ENCODE measurements at regions not wholly inside any gene's neighbourhood (a gene's known extent, or its start where the extent isn't known, plus 50 kb on each side); places are given as distances from the start of the nearest gene placed in this dataset.

GRCh38 chr4:13938299-13938698, 310.8 kb upstream of the BOD1L1 start:
- DNase-seq: no peak
- Histone ChIP-seq H3K4me3 (no peak overlapping the region), H3K4me1 (no peaks in the 10 kb centered on the region), H3K27ac (no peak overlapping the region), H3K36me3 (no peaks in the 10 kb centered on the region), H3K27me3 (no peaks in the 10 kb centered on the region), H3K9me3 (no peaks in the 10 kb centered on the region)
- ATAC-seq: no peak
- intact Hi-C loops (cut with DNase I; ENCODE audit: low total_unique reads): no loop called here
- in situ Hi-C loops (cut with MboI; ENCODE audit: low sequenced_read_pairs in 4 of 4): no loop called here
- TF ChIP-seq CTCF (IDR thresholded peaks at IDR 0.05 in 4 of 5, conservative IDR thresholded peaks at IDR 0.05 in 1 of 5) (no peak), POLR2A (IDR thresholded peaks at IDR 0.05) (no peak)

- intact Hi-C loops (cut with DNase I; ENCODE audit: low total_unique reads): no loop called here
- DNase-seq: no peak
- no peaks in the 10 kb centered on the region for H3K9me3 ChIP-seq
- in situ Hi-C loops (cut with MboI; ENCODE audit: low sequenced_read_pairs in 4 of 4): no loop called here
- H3K27ac ChIP-seq: no peak overlapping the region
- H3K27me3 ChIP-seq: no peaks in the 10 kb centered on the region
- H3K4me3 ChIP-seq: no peak overlapping the region
- no peaks in the 10 kb centered on the region for H3K4me1 ChIP-seq
- no peaks in the 10 kb centered on the region for H3K36me3 ChIP-seq
- ATAC-seq: no peak
- TF ChIP-seq POLR2A (IDR thresholded peaks at IDR 0.05): no peak
Observed at GRCh38 chr4:13940921-13941320, 313.4 kb upstream of the BOD1L1 start.

GRCh38 chr4:13942977-13943376, 315.5 kb upstream of the BOD1L1 start:
- intact Hi-C loops (cut with DNase I; ENCODE audit: low total_unique reads): no loop called here
- Histone ChIP-seq H3K4me1 (no peaks in the 10 kb centered on the region), H3K27me3 (no peaks in the 10 kb centered on the region), H3K4me3 (no peak overlapping the region), H3K27ac (no peak overlapping the region), H3K36me3 (no peaks in the 10 kb centered on the region), H3K9me3 (no peaks in the 10 kb centered on the region)
- ATAC-seq (no peak), DNase-seq (no peak)
- in situ Hi-C loops (cut with MboI; ENCODE audit: low sequenced_read_pairs in 4 of 4): no loop called here
- TF ChIP-seq CTCF (IDR thresholded peaks at IDR 0.05 in 4 of 5, conservative IDR thresholded peaks at IDR 0.05 in 1 of 5): no peak

- TF ChIP-seq CTCF (IDR thresholded peaks at IDR 0.05 in 4 of 5, conservative IDR thresholded peaks at IDR 0.05 in 1 of 5): no peak
- no peak for TF ChIP-seq POLR2A (IDR thresholded peaks at IDR 0.05)
- H3K4me3 ChIP-seq: no peak overlapping the region
- H3K4me1 ChIP-seq: no peaks in the 10 kb centered on the region
- no peaks in the 10 kb centered on the region for H3K9me3 ChIP-seq
- in situ Hi-C loops (cut with MboI; ENCODE audit: low sequenced_read_pairs in 4 of 4): no loop called here
- no peak for ATAC-seq
- intact Hi-C loops (cut with DNase I; ENCODE audit: low total_unique reads): no loop called here
- DNase-seq: no peak
- H3K36me3 ChIP-seq: no peaks in the 10 kb centered on the region
- H3K27me3 ChIP-seq: no peaks in the 10 kb centered on the region
- H3K27ac ChIP-seq: no peak overlapping the region
Observed at GRCh38 chr4:13944095-13944511, 316.6 kb upstream of the BOD1L1 start.

- intact Hi-C loops (cut with DNase I; ENCODE audit: low total_unique reads) (no loop called here), in situ Hi-C loops (cut with MboI; ENCODE audit: low sequenced_read_pairs in 4 of 4) (no loop called here)
Observed at GRCh38 chr4:13947921-13948320, 320.4 kb upstream of the BOD1L1 start.

More at GRCh38 chr4:13947921-13948320, 320.4 kb upstream of the BOD1L1 start:
- ATAC-seq: no peak
- DNase-seq: no peak
- no peak overlapping the region for H3K4me3 ChIP-seq
- no peak overlapping the region for H3K27ac ChIP-seq
- no peaks in the 10 kb centered on the region for H3K36me3 ChIP-seq
- TF ChIP-seq CTCF (IDR thresholded peaks at IDR 0.05 in 4 of 5, conservative IDR thresholded peaks at IDR 0.05 in 1 of 5) (no peak), POLR2A (IDR thresholded peaks at IDR 0.05) (no peak)
- H3K27me3 ChIP-seq: no peaks in the 10 kb centered on the region
- H3K4me1 ChIP-seq: no peaks in the 10 kb centered on the region
- H3K9me3 ChIP-seq: no peaks in the 10 kb centered on the region

All from gastrocnemius medialis (tissue), 4 donors.